Esophagus muscularis mucosa (tissue), 4 donors: ENCODE measurements at regions not wholly inside any gene's neighbourhood (a gene's known extent, or its start where the extent isn't known, plus 50 kb on each side); places are given as distances from the start of the nearest gene placed in this dataset.

ENCODE experiments used
- EP300 ChIP-seq: sonication (generic); formaldehyde crosslinking; IDR thresholded peaks from one replicate; pipeline ENCODE4 v1.6.1; 2017; ENCODE audit warnings: antibody characterized with exemption
- POLR2A ChIP-seq: fragments of 450-650 bp; IDR thresholded peaks from one replicate; pipeline ENCODE4 v1.6.1; 2017; ENCODE audit warnings: antibody characterized with exemption, moderate library complexity, mild to moderate bottlenecking, low read depth
- POLR2AphosphoS5 ChIP-seq, 2 donors: sonication (generic); formaldehyde crosslinking; IDR thresholded peaks; one replicate each; pipeline ENCODE4 v1.6.1; 2017; ENCODE audit warnings: antibody characterized with exemption in 2 of 2
- TF ChIP-seq, protein P1 (sequence below), 3 experiments: fragments of 200-600 bp in 2 of 3; fragments of 450-650 bp in 1 of 3; sonication (generic) in 2 of 3; IDR thresholded peaks; one replicate each; pipeline ENCODE4 v1.5.1; 2017 to 2019; ENCODE audit warnings: antibody characterized with exemption in 3 of 3, mild to moderate bottlenecking in 2 of 3, moderate library complexity in 1 of 3

DNA sequence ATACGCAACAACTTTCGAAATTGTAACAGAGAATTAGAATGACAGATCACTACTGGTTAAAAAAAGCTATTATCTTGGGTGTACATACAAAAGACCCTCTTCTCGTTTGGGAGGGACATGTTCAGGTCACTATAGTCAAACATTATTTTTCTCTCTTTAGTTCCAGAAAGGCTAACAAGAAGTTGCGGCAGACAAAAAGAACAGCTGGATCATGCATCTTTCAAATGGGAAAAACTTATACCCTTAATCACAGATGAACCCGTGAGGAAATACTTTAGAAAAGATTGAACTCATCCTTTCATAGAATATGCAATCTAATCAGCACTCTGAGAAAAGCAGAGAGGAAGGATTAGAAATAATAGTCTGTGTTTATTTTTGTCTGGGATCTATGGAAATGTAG, 72.5 kb downstream of the EVX1 start:
- TF ChIP-seq, protein P1, sequence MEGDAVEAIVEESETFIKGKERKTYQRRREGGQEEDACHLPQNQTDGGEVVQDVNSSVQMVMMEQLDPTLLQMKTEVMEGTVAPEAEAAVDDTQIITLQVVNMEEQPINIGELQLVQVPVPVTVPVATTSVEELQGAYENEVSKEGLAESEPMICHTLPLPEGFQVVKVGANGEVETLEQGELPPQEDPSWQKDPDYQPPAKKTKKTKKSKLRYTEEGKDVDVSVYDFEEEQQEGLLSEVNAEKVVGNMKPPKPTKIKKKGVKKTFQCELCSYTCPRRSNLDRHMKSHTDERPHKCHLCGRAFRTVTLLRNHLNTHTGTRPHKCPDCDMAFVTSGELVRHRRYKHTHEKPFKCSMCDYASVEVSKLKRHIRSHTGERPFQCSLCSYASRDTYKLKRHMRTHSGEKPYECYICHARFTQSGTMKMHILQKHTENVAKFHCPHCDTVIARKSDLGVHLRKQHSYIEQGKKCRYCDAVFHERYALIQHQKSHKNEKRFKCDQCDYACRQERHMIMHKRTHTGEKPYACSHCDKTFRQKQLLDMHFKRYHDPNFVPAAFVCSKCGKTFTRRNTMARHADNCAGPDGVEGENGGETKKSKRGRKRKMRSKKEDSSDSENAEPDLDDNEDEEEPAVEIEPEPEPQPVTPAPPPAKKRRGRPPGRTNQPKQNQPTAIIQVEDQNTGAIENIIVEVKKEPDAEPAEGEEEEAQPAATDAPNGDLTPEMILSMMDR (IDR thresholded peaks at IDR 0.05), result no peak
- TF ChIP-seq POLR2A (no peak), POLR2AphosphoS5 (IDR thresholded peaks at IDR 0.05) (no peak), EP300 (no peak)
